Naive thymus-derived CD4-positive, alpha-beta T cell (primary cell): ENCODE measurements at regions not wholly inside any gene's neighbourhood (a gene's known extent, or its start where the extent isn't known, plus 50 kb on each side); places are given as distances from the start of the nearest gene placed in this dataset.
A peak's percentile ranks its signal among the peaks of the same experiment; 100 is the strongest.

Source experiments
- ATAC-seq: fragments of 150-1000 bp; cut with Tn5 transposase; 2 replicates; pipeline ENCODE4 v1.10.0; 2021; ENCODE audit warnings: mild to moderate bottlenecking, moderate library complexity
- CTCF ChIA-PET: fragments of 350-600 bp; sonication (Branson Sonifier 250); formaldehyde crosslinking; loops from one replicate; lab custom pipeline; 2021; ENCODE audit warnings: antibody characterized with exemption; lab: Charles Lee
- POLR2A ChIA-PET: fragments of 350-600 bp; sonication (Branson Sonifier 250); formaldehyde crosslinking; loops from one replicate; lab custom pipeline; 2021; ENCODE audit warnings: antibody characterized with exemption, inconsistent platforms; lab: Charles Lee
- DNase-seq, 9 donors: peaks; one replicate each; pipeline versions ENCODE4 v3.0.0 to v3.0.0-alpha.2; 2020 to 2022; ENCODE audit warnings: mixed read lengths in 1 of 9
- H3K27ac ChIP-seq: one replicate; pipeline ENCODE4 v1.7.0; 2013; ENCODE audit warnings: mild to moderate bottlenecking, low read depth, low read length, moderate library complexity
- H3K27me3 ChIP-seq, 2 donors: one replicate each; pipeline ENCODE4 v1.7.0; 2013; ENCODE audit warnings: low read length in 2 of 2, mild to moderate bottlenecking in 2 of 2, moderate library complexity in 2 of 2; ENCODE audit not compliant: control insufficient read depth in 2 of 2, insufficient read depth in 2 of 2
- H3K36me3 ChIP-seq, 3 experiments: 1 replicate in 2 of 3; 2 replicates in 1 of 3; pipeline ENCODE4 v1.7.0; 2013; ENCODE audit warnings: low read length in 3 of 3, mild to moderate bottlenecking in 3 of 3, moderate library complexity in 1 of 3; ENCODE audit not compliant: insufficient read depth in 3 of 3, control insufficient read depth in 2 of 3
- H3K4me1 ChIP-seq, 2 donors: one replicate each; pipeline ENCODE4 v1.7.0; 2013; ENCODE audit warnings: low read length in 2 of 2, mild to moderate bottlenecking in 2 of 2, moderate library complexity in 1 of 2; ENCODE audit not compliant: control insufficient read depth in 2 of 2, insufficient read depth in 2 of 2
- H3K4me3 ChIP-seq: 2 replicates; pipeline ENCODE4 v1.7.0; 2013; ENCODE audit warnings: mild to moderate bottlenecking, low read length
- H3K9me3 ChIP-seq, 3 experiments: 1 replicate in 2 of 3; 2 replicates in 1 of 3; pipeline ENCODE4 v1.7.0; 2013; ENCODE audit warnings: low read length in 3 of 3; ENCODE audit not compliant: control insufficient read depth in 2 of 3
- H3K27ac Mint-ChIP-seq, 9 donors: one replicate each; pipeline ENCODE4 v1.8.0; 2020 to 2022; ENCODE audit warnings: mixed read lengths in 9 of 9, mild to moderate bottlenecking in 8 of 9, moderate library complexity in 5 of 9, inconsistent platforms in 2 of 9
- H3K27me3 Mint-ChIP-seq, 5 donors: one replicate each; pipeline ENCODE4 v1.8.0; 2021 to 2022; ENCODE audit warnings: mixed read lengths in 5 of 5, mild to moderate bottlenecking in 1 of 5
- H3K36me3 Mint-ChIP-seq, 5 donors: one replicate each; pipeline ENCODE4 v1.8.0; 2020 to 2022; ENCODE audit warnings: mixed read lengths in 5 of 5, mild to moderate bottlenecking in 3 of 5, inconsistent platforms in 1 of 5
- H3K4me1 Mint-ChIP-seq, 7 donors: one replicate each; pipeline ENCODE4 v1.8.0; 2020 to 2022; ENCODE audit warnings: mixed read lengths in 7 of 7, mild to moderate bottlenecking in 3 of 7, inconsistent platforms in 1 of 7
- H3K4me3 Mint-ChIP-seq, 10 donors: one replicate each; pipeline ENCODE4 v1.8.0; 2020 to 2022; ENCODE audit warnings: mild to moderate bottlenecking in 10 of 10, mixed read lengths in 10 of 10, moderate library complexity in 6 of 10, inconsistent platforms in 2 of 10
- H3K9me3 Mint-ChIP-seq, 11 donors: one replicate each; pipeline ENCODE4 v1.8.0; 2020 to 2022; ENCODE audit warnings: mixed read lengths in 11 of 11, mild to moderate bottlenecking in 4 of 11, inconsistent platforms in 1 of 11, moderate library complexity in 1 of 11
- intact Hi-C, 2 donors: fragments of 100-400 bp; cut with micrococcal nuclease; formaldehyde crosslinking; loops; one replicate each; pipeline ENCODE4 v1.15.1; 2023

DNA sequence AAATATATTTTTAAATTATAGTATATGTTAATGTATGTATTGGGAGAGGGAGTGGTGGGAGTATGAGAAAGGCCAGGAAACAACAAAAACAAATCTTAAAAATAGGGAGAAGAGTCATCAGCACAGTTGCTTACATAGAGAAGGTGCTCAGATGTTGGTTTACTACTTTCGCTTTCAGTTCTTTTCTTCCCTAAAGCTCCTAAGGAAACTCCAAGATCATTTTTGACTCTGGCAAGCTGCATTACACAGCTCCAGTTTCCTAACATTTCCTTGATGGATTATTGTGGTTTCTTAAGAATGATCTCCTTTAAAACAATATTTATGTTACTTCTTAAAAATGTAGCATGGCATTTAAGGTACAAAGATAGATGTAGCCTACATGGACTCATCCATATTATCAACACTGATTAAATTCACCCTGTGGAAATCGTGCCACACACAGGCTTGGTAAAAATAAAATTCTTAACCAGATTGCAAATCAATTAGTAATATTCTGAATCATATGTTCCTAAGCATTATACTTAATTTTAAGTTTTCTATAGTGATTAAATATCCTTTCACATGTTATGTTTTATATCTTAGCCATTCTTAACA is 118.0 kb upstream of the MAN1A1 start:
- Histone ChIP-seq H3K27me3 (no peaks in the 10 kb centered on the region), H3K9me3 (no peaks in the 10 kb centered on the region), H3K27ac (no peak overlapping the region), H3K36me3 (no peaks in the 10 kb centered on the region), H3K4me3 (no peak overlapping the region), H3K4me1 (no peaks in the 10 kb centered on the region)
- POLR2A ChIA-PET: no interaction called here
- Mint-ChIP-seq H3K4me1 (peaks cover 0 to 51% (median 4%) of the 10 kb centered on the region in 7 donors), H3K27ac (no peak overlapping the region), H3K27me3 (peaks cover 0 to 11% (median 0%) of the 10 kb centered on the region in 5 donors), H3K4me3 (peak overlapping the region in 1 of 10 donors; percentile 21), H3K9me3 (peaks cover 0 to 18% (median 3%) of the 10 kb centered on the region in 11 donors), H3K36me3 (peaks cover 0 to 47% (median 0%) of the 10 kb centered on the region in 5 donors)
- intact Hi-C loops: loop anchor here in 1 of 2 donors (10.0 kb wide), 1 partner anchor 573 kb away; the partner anchor contains the start of gene ASF1A
- CTCF ChIA-PET: no interaction called here
- no peak for ATAC-seq
- no peak for DNase-seq

- ChIA-PET POLR2A (no interaction called here), CTCF (no interaction called here)
- intact Hi-C loops: loop anchor here in 1 of 2 donors (10.0 kb wide), 1 partner anchor 571 kb away; the partner anchor contains the start of gene ASF1A
- ATAC-seq (no peak), DNase-seq (no peak)
- H3K36me3 Mint-ChIP-seq: peaks cover 0 to 49% (median 0%) of the 10 kb centered on the region in 5 donors
- Histone ChIP-seq H3K27me3 (no peaks in the 10 kb centered on the region), H3K4me1 (no peaks in the 10 kb centered on the region), H3K27ac (no peak overlapping the region), H3K9me3 (no peaks in the 10 kb centered on the region), H3K36me3 (no peaks in the 10 kb centered on the region), H3K4me3 (no peak overlapping the region)
- peak overlapping the region in 1 of 9 donors; percentile 73 for H3K27ac Mint-ChIP-seq
- peaks cover 0 to 2% (median 0%) of the 10 kb centered on the region in 5 donors for H3K27me3 Mint-ChIP-seq
- no peak overlapping the region for H3K4me3 Mint-ChIP-seq
- H3K4me1 Mint-ChIP-seq: peaks cover 0 to 57% (median 4%) of the 10 kb centered on the region in 7 donors
- peaks cover 0 to 20% (median 3%) of the 10 kb centered on the region in 11 donors for H3K9me3 Mint-ChIP-seq
These were observed 116.7 kb upstream of the MAN1A1 start for GRCh38 chr6:119466226-119466625.

- no peak for DNase-seq
- ChIA-PET CTCF (no interaction called here), POLR2A (no interaction called here)
- Mint-ChIP-seq H3K36me3 (peaks cover 0 to 56% (median 0%) of the 10 kb centered on the region in 5 donors), H3K4me1 (peaks cover 0 to 61% (median 4%) of the 10 kb centered on the region in 7 donors), H3K9me3 (peaks cover 0 to 34% (median 5%) of the 10 kb centered on the region in 11 donors), H3K27me3 (no peaks in the 10 kb centered on the region), H3K27ac (peak overlapping the region in 1 of 9 donors; percentile 94), H3K4me3 (peak overlapping the region in 1 of 10 donors; percentile 59)
- Histone ChIP-seq H3K4me1 (no peaks in the 10 kb centered on the region), H3K9me3 (no peaks in the 10 kb centered on the region), H3K36me3 (no peaks in the 10 kb centered on the region), H3K4me3 (no peak overlapping the region), H3K27ac (no peak overlapping the region), H3K27me3 (no peaks in the 10 kb centered on the region)
- intact Hi-C loops: loop anchor here in 1 of 2 donors (1.0 to 10.0 kb wide), 3 partner anchors 8 to 568 kb away; partner anchors contain the start of gene ASF1A
- ATAC-seq: no peak
These were observed 113.6 kb upstream of the MAN1A1 start for GRCh38 chr6:119463081-119463626.

DNA sequence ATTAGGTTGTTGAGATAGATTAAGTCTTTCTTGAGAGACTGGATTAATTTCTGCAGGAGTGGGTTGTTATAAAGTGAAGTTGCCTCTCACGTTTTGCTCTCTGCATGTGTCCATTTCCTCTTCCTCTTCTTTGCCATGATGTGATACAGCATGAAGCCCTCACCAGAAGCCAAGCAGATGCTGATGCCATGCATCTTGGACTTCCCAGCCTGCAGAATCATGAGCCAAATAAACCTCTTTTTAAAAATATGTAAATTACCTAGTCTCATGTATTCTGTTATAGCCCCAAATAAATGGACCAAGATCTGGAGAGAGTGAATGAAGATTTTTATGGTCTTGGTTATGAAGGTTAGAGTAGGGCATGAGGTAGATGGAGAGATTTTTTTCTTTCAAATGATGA is 111.6 kb upstream of the MAN1A1 start:
- intact Hi-C loops: loop anchor here in 1 of 2 donors (10.0 kb wide), 1 partner anchor 566 kb away; the partner anchor contains the start of gene ASF1A
- Histone ChIP-seq H3K4me1 (no peaks in the 10 kb centered on the region), H3K27ac (no peak overlapping the region), H3K4me3 (no peak overlapping the region), H3K27me3 (no peaks in the 10 kb centered on the region), H3K9me3 (no peaks in the 10 kb centered on the region), H3K36me3 (no peaks in the 10 kb centered on the region)
- Mint-ChIP-seq H3K36me3 (peaks cover 0 to 48% (median 0%) of the 10 kb centered on the region in 5 donors), H3K27ac (no peak overlapping the region), H3K9me3 (peaks cover 0 to 33% (median 5%) of the 10 kb centered on the region in 11 donors), H3K4me3 (no peak overlapping the region), H3K4me1 (peaks cover 0 to 43% (median 0%) of the 10 kb centered on the region in 7 donors), H3K27me3 (peaks cover 0 to 4% (median 0%) of the 10 kb centered on the region in 5 donors)
- DNase-seq (no peak), ATAC-seq (no peak)
- CTCF ChIA-PET: no interaction called here
- POLR2A ChIA-PET: no interaction called here

DNA sequence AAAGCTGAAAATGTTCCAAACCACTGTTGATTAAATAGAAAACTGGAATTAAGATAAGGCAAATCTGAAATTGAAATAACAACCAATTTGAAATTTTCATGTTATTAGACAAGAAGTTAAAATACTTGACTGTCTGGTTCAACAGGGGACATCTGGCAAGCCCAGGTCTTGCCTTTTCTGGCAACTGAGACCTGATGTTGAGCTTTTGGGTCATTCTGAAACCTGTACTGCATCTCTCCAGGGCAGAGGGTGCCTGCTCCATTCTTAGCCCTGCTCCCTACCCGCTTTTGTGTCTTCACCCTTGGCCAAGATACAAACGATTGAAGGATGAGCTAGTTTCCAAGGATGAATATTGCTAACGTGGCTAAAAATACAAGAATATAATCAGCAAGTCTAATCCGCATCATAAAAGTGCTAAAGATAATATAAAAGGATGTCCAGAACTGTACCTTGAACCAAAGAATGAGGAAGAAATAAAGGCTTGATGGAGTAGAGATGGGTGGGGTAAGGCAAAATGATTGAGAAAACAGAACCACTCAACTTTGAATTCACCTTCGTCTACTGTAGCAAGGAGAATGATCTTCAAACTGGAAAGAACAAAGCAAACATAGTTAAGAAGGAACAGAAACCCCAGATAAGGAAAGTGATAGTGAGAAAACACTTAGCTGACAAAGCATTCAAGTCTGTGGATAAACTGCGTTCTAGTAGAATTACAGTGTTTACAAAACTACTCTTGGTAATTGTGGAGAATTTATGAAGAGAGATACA is 109.8 kb upstream of the MAN1A1 start:
- DNase-seq (no peak), ATAC-seq (no peak)
- Mint-ChIP-seq H3K36me3 (peaks cover 0 to 41% (median 0%) of the 10 kb centered on the region in 5 donors), H3K27ac (peak overlapping the region in 1 of 9 donors; percentile 47), H3K27me3 (peaks cover 0 to 9% (median 0%) of the 10 kb centered on the region in 5 donors), H3K9me3 (peaks cover 0 to 29% (median 5%) of the 10 kb centered on the region in 11 donors), H3K4me1 (peaks cover 0 to 46% (median 0%) of the 10 kb centered on the region in 7 donors), H3K4me3 (no peak overlapping the region)
- H3K4me1 ChIP-seq: no peaks in the 10 kb centered on the region
- H3K27ac ChIP-seq: no peak overlapping the region
- H3K4me3 ChIP-seq: no peak overlapping the region
- intact Hi-C loops: loop anchor here in 1 of 2 donors (2.0 kb wide), 1 partner anchor 15 kb away; no protein-coding TSS in a partner anchor
- CTCF ChIA-PET: no interaction called here
- no peaks in the 10 kb centered on the region for H3K36me3 ChIP-seq
- H3K9me3 ChIP-seq: no peaks in the 10 kb centered on the region
- POLR2A ChIA-PET: no interaction called here
- no peaks in the 10 kb centered on the region for H3K27me3 ChIP-seq

- ATAC-seq: no peak
- no peak overlapping the region for H3K4me3 Mint-ChIP-seq
- no peaks in the 10 kb centered on the region for H3K9me3 ChIP-seq
- CTCF ChIA-PET: no interaction called here
- no peaks in the 10 kb centered on the region for H3K27me3 ChIP-seq
- H3K4me1 Mint-ChIP-seq: peaks cover 0 to 19% (median 0%) of the 10 kb centered on the region in 7 donors
- peaks cover 0 to 25% (median 0%) of the 10 kb centered on the region in 5 donors for H3K36me3 Mint-ChIP-seq
- intact Hi-C loops: loop anchor here in 1 of 2 donors (5.0 kb wide), 1 partner anchor 48 kb away; no protein-coding TSS in a partner anchor
- DNase-seq: no peak
- H3K27ac Mint-ChIP-seq: no peak overlapping the region
- POLR2A ChIA-PET: no interaction called here
- no peak overlapping the region for H3K27ac ChIP-seq
- peaks cover 0 to 21% (median 4%) of the 10 kb centered on the region in 5 donors for H3K27me3 Mint-ChIP-seq
- peaks cover 0 to 16% (median 2%) of the 10 kb centered on the region in 11 donors for H3K9me3 Mint-ChIP-seq
- H3K36me3 ChIP-seq: no peaks in the 10 kb centered on the region
- H3K4me1 ChIP-seq: no peaks in the 10 kb centered on the region
- no peak overlapping the region for H3K4me3 ChIP-seq
These were observed 105.2 kb upstream of the MAN1A1 start for GRCh38 chr6:119454714-119455113.
